ENCODE measurements at regions not wholly inside any gene's neighbourhood (a gene's known extent, or its start where the extent isn't known, plus 50 kb on each side); places are given as distances from the start of the nearest gene placed in this dataset.

DNA sequence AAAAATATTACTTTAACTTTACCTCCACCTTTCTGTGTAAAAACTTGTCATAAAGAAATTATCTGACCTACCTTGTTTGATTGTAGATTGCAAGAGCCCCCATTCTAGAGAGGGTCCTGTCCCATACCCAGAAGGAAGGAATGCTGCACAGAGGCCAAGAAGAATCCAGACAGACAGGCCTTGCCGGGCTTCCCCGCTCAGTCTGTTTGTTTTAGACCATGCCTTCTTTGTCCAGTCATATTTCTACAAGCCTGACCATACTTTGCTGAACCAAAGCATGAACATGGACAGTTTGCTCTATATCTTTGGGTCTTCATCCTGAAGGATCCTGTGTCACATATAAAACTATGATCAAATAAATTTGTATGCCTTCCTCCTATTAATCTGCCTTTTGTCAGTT is 95.8 kb upstream of the MYCBP2 start:
- TF ChIP-seq, protein P1, sequence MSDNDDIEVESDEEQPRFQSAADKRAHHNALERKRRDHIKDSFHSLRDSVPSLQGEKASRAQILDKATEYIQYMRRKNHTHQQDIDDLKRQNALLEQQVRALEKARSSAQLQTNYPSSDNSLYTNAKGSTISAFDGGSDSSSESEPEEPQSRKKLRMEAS (IDR thresholded peaks at IDR 0.05; ENCODE audit: low read depth, low read length) = no peak
- TF ChIP-seq, protein P2, sequence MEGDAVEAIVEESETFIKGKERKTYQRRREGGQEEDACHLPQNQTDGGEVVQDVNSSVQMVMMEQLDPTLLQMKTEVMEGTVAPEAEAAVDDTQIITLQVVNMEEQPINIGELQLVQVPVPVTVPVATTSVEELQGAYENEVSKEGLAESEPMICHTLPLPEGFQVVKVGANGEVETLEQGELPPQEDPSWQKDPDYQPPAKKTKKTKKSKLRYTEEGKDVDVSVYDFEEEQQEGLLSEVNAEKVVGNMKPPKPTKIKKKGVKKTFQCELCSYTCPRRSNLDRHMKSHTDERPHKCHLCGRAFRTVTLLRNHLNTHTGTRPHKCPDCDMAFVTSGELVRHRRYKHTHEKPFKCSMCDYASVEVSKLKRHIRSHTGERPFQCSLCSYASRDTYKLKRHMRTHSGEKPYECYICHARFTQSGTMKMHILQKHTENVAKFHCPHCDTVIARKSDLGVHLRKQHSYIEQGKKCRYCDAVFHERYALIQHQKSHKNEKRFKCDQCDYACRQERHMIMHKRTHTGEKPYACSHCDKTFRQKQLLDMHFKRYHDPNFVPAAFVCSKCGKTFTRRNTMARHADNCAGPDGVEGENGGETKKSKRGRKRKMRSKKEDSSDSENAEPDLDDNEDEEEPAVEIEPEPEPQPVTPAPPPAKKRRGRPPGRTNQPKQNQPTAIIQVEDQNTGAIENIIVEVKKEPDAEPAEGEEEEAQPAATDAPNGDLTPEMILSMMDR (IDR thresholded peaks at IDR 0.05; ENCODE audit: low read depth, low read length) = no peak
